Neutrophil (primary cell): ENCODE measurements at regions not wholly inside any gene's neighbourhood (a gene's known extent, or its start where the extent isn't known, plus 50 kb on each side); places are given as distances from the start of the nearest gene placed in this dataset.

ENCODE experiments used
- H3K27ac ChIP-seq: fragments of 200-600 bp; sonication (generic); 2 replicates; pipeline ENCODE4 v1.5.1; 2016; ENCODE audit warnings: mild to moderate bottlenecking, moderate library complexity
- H3K27me3 ChIP-seq: fragments of 200-600 bp; sonication (generic); 2 replicates; pipeline ENCODE4 v1.6.0; 2016; ENCODE audit warnings: mild to moderate bottlenecking
- H3K36me3 ChIP-seq: fragments of 200-600 bp; sonication (generic); 2 replicates; pipeline ENCODE4 v1.5.1; 2017
- H3K4me1 ChIP-seq, 2 experiments: fragments of 200-600 bp in 1 of 2; sonication (generic) in 1 of 2; 1 replicate in 1 of 2; 2 replicates in 1 of 2; pipeline versions ENCODE4 v1.5.1 to v1.6.1; 2013 to 2016; ENCODE audit warnings: low read depth in 1 of 2, low read length in 1 of 2, mild to moderate bottlenecking in 1 of 2, moderate library complexity in 1 of 2; ENCODE audit not compliant: control insufficient read depth in 1 of 2, insufficient read depth in 1 of 2
- H3K4me3 ChIP-seq, 2 experiments: fragments of 200-600 bp in 1 of 2; sonication (generic) in 1 of 2; 1 replicate in 1 of 2; 2 replicates in 1 of 2; pipeline ENCODE4 v1.5.1; 2013 to 2016; ENCODE audit warnings: low read depth in 1 of 2, low read length in 1 of 2, mild to moderate bottlenecking in 1 of 2, moderate library complexity in 1 of 2
- H3K9me3 ChIP-seq: fragments of 200-600 bp; sonication (generic); 2 replicates; pipeline ENCODE4 v1.5.1; 2016
- TF ChIP-seq, protein P1 (sequence below): fragments of 200-600 bp; sonication (generic); IDR thresholded peaks from 2 replicates; pipeline ENCODE4 v1.5.1; 2016; ENCODE audit warnings: antibody characterized with exemption

DNA sequence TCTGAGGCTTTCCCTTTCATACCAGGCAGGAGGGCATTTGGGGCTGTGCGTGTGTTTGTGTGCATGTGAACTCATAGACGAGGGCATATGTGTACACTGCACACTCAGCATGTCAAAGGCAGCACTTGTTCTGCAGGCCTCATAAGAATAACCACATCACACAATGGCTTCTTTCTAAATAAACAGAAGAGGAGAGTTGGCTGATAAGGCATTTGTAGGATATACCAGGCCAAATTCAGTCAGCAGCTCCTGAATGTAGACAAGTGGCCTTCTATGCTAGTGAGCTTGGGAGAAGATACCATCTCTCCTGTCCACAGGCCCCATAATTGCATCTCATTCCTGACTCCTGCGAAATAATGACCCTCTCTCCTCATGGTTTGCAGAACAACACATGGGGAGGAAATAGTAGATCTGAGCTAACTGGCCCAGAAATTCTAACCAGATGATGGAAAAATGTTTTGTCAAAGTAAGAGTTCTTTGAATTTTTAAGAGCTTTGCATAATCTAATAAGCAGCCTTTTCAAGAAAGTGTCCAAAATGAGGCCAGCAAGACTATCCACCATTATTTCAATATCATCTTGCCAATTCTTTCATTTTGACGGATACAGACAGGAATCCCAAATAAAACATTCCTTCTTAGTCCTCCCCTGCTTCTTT lies 60.5 kb upstream of the GAS1 start:
- Histone ChIP-seq H3K9me3 (no peaks in the 10 kb centered on the region), H3K4me3 (no peak overlapping the region), H3K4me1 (no peaks in the 10 kb centered on the region), H3K27ac (no peak overlapping the region), H3K36me3 (no peaks in the 10 kb centered on the region), H3K27me3 (no peaks in the 10 kb centered on the region)
- TF ChIP-seq, protein P1, sequence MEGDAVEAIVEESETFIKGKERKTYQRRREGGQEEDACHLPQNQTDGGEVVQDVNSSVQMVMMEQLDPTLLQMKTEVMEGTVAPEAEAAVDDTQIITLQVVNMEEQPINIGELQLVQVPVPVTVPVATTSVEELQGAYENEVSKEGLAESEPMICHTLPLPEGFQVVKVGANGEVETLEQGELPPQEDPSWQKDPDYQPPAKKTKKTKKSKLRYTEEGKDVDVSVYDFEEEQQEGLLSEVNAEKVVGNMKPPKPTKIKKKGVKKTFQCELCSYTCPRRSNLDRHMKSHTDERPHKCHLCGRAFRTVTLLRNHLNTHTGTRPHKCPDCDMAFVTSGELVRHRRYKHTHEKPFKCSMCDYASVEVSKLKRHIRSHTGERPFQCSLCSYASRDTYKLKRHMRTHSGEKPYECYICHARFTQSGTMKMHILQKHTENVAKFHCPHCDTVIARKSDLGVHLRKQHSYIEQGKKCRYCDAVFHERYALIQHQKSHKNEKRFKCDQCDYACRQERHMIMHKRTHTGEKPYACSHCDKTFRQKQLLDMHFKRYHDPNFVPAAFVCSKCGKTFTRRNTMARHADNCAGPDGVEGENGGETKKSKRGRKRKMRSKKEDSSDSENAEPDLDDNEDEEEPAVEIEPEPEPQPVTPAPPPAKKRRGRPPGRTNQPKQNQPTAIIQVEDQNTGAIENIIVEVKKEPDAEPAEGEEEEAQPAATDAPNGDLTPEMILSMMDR: no peak

DNA sequence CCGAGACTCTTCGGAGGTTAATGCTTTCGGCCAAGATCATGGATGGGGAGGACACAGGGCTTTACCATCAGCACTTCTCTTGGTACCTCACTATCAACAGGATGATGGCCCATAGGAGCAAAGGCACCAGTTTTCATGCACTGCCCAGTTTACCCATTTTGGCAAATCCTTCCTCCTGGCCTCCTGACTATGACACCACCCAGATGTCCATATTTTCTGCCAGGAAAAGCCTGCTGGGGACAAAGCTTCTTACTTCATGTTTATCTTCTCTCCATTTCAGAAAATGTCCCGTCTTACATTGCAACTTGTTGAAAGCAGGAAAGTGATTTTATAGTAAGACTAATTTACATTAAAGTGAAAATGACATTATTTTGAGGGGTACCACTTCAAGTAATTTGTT lies 61.4 kb upstream of the GAS1 start:
- H3K27me3 ChIP-seq: no peaks in the 10 kb centered on the region

DNA sequence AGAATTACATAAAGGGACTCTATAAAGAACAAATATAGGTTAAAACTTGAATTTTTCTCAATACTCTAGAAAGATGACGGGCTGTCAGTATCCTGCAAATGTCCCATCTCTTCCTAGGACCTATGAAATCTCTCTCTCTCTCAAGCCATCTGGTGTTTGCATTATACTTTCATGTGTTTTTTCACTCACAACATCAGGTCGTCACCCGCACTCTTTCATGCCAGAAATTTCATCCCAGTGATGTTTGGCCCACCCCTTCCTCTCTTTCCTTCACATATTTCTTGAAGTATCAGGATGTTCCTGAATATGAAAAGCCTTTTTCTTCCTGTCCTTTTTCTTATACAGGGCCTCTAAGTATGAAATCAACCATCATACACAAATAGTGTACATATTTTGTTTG lies 63.3 kb upstream of the GAS1 start:
- Histone ChIP-seq H3K36me3 (no peaks in the 10 kb centered on the region), H3K4me3 (no peak overlapping the region), H3K27ac (no peak overlapping the region), H3K4me1 (no peaks in the 10 kb centered on the region), H3K9me3 (no peaks in the 10 kb centered on the region), H3K27me3 (no peaks in the 10 kb centered on the region)
- TF ChIP-seq, protein P1: no peak

More for the DNA sequence above, 61.4 kb upstream of the GAS1 start:
- Histone ChIP-seq H3K36me3 (no peaks in the 10 kb centered on the region), H3K27ac (no peak overlapping the region), H3K4me3 (no peak overlapping the region), H3K9me3 (no peaks in the 10 kb centered on the region), H3K4me1 (no peaks in the 10 kb centered on the region)
- TF ChIP-seq, protein P1: no peak

DNA sequence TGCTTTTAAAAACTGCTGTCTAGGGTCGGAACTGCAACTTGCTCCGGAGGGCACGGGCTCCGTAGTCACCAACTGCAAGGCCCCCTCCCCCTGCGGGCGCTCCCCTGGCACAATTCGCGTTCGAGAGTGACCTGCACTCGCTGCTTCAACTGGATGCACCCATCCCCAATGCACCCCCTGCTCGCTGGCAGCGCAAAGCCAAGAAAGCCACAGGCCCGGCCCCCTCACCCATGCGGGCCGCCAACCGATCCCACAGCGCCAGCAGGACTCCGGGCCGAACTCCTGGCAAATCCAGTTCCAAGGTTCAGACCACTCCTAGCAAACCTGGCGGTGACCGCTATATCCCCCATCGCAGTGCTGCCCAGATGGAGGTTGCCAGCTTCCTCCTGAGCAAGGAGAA lies 64.2 kb upstream of the GAS1 start:
- H3K27me3 ChIP-seq: no peaks in the 10 kb centered on the region
- TF ChIP-seq, protein P1: no peak
- H3K4me3 ChIP-seq: no peak overlapping the region
- H3K9me3 ChIP-seq: no peaks in the 10 kb centered on the region
- H3K36me3 ChIP-seq: no peaks in the 10 kb centered on the region
- no peaks in the 10 kb centered on the region for H3K4me1 ChIP-seq
- H3K27ac ChIP-seq: no peak overlapping the region

DNA sequence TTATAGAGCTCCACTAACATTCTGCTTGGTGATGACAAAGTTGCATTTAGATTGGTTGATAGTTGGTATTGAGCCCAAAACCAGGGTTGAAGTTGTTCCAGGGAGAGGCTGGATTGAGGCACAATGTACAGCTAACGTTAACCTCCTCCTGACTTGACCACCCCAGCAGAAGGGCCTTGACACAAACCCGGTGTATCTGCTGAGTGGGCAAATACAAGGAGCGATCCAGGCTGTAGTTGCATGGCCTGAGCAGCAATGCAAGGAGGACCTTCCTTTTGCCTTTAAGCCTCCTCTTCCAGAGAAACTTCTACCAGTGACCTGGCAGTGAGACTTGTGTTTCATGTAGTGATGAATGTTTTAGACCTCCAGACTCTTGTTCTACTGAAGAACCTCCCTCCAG lies 66.2 kb upstream of the GAS1 start:
- no peaks in the 10 kb centered on the region for H3K27me3 ChIP-seq
- H3K36me3 ChIP-seq: no peaks in the 10 kb centered on the region
- no peak overlapping the region for H3K4me3 ChIP-seq
- TF ChIP-seq, protein P1: no peak
- no peaks in the 10 kb centered on the region for H3K9me3 ChIP-seq
- H3K4me1 ChIP-seq: no peaks in the 10 kb centered on the region
- no peak overlapping the region for H3K27ac ChIP-seq
